ENCODE measurements at regions not wholly inside any gene's neighbourhood (a gene's known extent, or its start where the extent isn't known, plus 50 kb on each side); places are given as distances from the start of the nearest gene placed in this dataset.

DNA sequence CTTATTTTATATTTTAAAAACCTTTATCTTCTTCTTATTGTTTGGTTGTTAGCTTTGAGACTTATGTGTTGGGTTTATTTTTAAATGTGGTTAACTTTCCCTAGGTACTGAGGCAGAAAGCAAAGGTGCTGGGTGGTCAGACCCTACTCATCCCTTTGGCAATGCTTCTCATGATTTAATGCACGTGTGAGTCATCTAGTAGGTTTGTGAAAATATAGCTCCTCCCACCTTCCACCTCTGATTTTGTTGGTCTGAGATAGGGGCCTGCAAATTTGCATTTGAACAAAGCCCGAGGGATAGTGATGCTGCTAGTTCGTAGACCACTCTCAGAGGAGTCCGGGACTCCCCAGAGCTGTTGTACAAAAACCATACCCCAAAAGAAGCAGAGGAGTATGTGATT is 771.3 kb upstream of the ARGLU1 start:
- H3K27me3 ChIP-seq (ENCODE audit: insufficient read depth, low read depth, low read length), result no peaks in the 10 kb centered on the region
- no peak overlapping the region for H3K9ac ChIP-seq (ENCODE audit: low read length)
- H3K36me3 ChIP-seq (ENCODE audit: insufficient read depth, low read length), result no peaks in the 10 kb centered on the region
- no peaks in the 10 kb centered on the region for H4K20me1 ChIP-seq (ENCODE audit: insufficient read depth)
- H2AFZ ChIP-seq (ENCODE audit: low read depth, low read length), result no peak overlapping the region
- H3K79me2 ChIP-seq (replicated peaks; ENCODE audit: insufficient read depth, low read length), result peaks cover 2% of the 10 kb centered on the region
- no peaks in the 10 kb centered on the region for H3F3A ChIP-seq (ENCODE audit: insufficient read depth, low read length, poor library complexity, severe bottlenecking)
- no peaks in the 10 kb centered on the region for H3K9me3 ChIP-seq (ENCODE audit: low read length)
- no peak overlapping the region for H3K27ac ChIP-seq (ENCODE audit: low read length)
- H3K4me2 ChIP-seq (ENCODE audit: low read length), result no peak overlapping the region
- TF ChIP-seq, protein P1, sequence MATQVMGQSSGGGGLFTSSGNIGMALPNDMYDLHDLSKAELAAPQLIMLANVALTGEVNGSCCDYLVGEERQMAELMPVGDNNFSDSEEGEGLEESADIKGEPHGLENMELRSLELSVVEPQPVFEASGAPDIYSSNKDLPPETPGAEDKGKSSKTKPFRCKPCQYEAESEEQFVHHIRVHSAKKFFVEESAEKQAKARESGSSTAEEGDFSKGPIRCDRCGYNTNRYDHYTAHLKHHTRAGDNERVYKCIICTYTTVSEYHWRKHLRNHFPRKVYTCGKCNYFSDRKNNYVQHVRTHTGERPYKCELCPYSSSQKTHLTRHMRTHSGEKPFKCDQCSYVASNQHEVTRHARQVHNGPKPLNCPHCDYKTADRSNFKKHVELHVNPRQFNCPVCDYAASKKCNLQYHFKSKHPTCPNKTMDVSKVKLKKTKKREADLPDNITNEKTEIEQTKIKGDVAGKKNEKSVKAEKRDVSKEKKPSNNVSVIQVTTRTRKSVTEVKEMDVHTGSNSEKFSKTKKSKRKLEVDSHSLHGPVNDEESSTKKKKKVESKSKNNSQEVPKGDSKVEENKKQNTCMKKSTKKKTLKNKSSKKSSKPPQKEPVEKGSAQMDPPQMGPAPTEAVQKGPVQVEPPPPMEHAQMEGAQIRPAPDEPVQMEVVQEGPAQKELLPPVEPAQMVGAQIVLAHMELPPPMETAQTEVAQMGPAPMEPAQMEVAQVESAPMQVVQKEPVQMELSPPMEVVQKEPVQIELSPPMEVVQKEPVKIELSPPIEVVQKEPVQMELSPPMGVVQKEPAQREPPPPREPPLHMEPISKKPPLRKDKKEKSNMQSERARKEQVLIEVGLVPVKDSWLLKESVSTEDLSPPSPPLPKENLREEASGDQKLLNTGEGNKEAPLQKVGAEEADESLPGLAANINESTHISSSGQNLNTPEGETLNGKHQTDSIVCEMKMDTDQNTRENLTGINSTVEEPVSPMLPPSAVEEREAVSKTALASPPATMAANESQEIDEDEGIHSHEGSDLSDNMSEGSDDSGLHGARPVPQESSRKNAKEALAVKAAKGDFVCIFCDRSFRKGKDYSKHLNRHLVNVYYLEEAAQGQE (IDR thresholded peaks at IDR 0.05; ENCODE audit: borderline replicate concordance), result no peak
- TF ChIP-seq TAF1 (IDR thresholded peaks at IDR 0.05; ENCODE audit: low read depth) (no peak), EP300 (conservative IDR thresholded peaks at IDR 0.05; ENCODE audit: poor library complexity, severe bottlenecking) (no peak), EZH2 (IDR thresholded peaks at IDR 0.05; ENCODE audit: borderline replicate concordance, insufficient read depth, low read length, poor library complexity, severe bottlenecking) (no peak), MXI1 (conservative IDR thresholded peaks at IDR 0.05; ENCODE audit: poor library complexity, severe bottlenecking) (no peak), SMC3 (conservative IDR thresholded peaks at IDR 0.05; ENCODE audit: poor library complexity) (no peak), POLR2AphosphoS5 (IDR thresholded peaks at IDR 0.05) (no peak), RAD21 (conservative IDR thresholded peaks at IDR 0.05) (no peak)
- TF ChIP-seq, protein P2, sequence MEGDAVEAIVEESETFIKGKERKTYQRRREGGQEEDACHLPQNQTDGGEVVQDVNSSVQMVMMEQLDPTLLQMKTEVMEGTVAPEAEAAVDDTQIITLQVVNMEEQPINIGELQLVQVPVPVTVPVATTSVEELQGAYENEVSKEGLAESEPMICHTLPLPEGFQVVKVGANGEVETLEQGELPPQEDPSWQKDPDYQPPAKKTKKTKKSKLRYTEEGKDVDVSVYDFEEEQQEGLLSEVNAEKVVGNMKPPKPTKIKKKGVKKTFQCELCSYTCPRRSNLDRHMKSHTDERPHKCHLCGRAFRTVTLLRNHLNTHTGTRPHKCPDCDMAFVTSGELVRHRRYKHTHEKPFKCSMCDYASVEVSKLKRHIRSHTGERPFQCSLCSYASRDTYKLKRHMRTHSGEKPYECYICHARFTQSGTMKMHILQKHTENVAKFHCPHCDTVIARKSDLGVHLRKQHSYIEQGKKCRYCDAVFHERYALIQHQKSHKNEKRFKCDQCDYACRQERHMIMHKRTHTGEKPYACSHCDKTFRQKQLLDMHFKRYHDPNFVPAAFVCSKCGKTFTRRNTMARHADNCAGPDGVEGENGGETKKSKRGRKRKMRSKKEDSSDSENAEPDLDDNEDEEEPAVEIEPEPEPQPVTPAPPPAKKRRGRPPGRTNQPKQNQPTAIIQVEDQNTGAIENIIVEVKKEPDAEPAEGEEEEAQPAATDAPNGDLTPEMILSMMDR (IDR thresholded peaks at IDR 0.05; ENCODE audit: poor library complexity, severe bottlenecking), result no peak
- H3K9me2 ChIP-seq (ENCODE audit: insufficient read depth, low read length), result no peaks in the 10 kb centered on the region
- H3K4me3 ChIP-seq (ENCODE audit: low read length), result no peak overlapping the region

DNA sequence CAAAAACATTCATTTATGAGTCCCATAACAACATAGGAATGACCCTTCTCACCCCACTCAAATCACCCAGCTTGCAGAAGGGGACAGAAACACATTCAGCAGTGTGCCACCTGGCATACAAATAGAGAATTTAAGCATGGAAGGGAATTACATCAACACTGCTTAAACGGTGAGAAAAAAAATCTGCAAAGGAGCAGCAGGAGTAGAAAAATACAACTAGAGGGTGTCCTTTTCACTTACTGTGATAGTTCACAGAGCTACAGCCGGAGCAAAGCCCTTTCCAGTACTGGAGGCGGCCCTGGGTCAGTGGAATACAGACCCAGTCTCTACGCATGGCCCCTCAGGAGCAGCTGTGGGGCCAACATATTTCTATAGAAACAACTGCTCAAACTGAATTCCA is 764.3 kb upstream of the ARGLU1 start:
- no peaks in the 10 kb centered on the region for H4K20me1 ChIP-seq (ENCODE audit: insufficient read depth)
- no peak overlapping the region for H3K27ac ChIP-seq (ENCODE audit: low read length)
- H3K36me3 ChIP-seq (ENCODE audit: insufficient read depth, low read length), result no peaks in the 10 kb centered on the region
- H3K4me3 ChIP-seq (ENCODE audit: low read length), result no peak overlapping the region
- H3F3A ChIP-seq (ENCODE audit: insufficient read depth, low read length, poor library complexity, severe bottlenecking), result no peaks in the 10 kb centered on the region
- H3K27me3 ChIP-seq (ENCODE audit: insufficient read depth, low read depth, low read length), result no peaks in the 10 kb centered on the region
- H3K9me3 ChIP-seq (ENCODE audit: low read length), result no peaks in the 10 kb centered on the region
- no peak overlapping the region for H2AFZ ChIP-seq (ENCODE audit: low read depth, low read length)
- no peaks in the 10 kb centered on the region for H3K79me2 ChIP-seq (replicated peaks; ENCODE audit: insufficient read depth, low read length)
- no peak for TF ChIP-seq TAF1 (IDR thresholded peaks at IDR 0.05; ENCODE audit: low read depth)
- no peak overlapping the region for H3K4me2 ChIP-seq (ENCODE audit: low read length)
- H3K9me2 ChIP-seq (ENCODE audit: insufficient read depth, low read length), result no peaks in the 10 kb centered on the region
- H3K9ac ChIP-seq (ENCODE audit: low read length), result no peak overlapping the region

DNA sequence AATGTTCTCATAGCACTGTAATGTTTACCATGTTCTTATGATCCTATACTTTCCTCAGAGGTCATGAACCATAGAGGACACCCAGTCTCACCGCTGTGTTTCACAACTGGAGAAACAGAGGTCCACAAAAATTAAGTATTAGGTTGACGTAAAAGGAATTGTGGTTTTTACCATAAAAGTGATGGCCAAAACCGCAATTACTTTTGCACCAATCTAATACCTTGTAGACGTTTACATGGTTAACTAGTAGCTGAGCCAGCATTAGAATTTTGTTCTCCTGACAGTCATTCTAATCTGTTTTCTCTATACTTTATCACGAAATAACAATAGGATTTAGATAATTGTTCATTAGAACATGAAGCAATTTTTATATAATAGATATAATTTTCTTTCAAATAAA is 763.4 kb upstream of the ARGLU1 start:
- Histone ChIP-seq H4K20me1 (ENCODE audit: insufficient read depth) (no peaks in the 10 kb centered on the region), H3K27ac (ENCODE audit: low read length) (no peak overlapping the region), H3K4me3 (ENCODE audit: low read length) (no peak overlapping the region), H2AFZ (ENCODE audit: low read depth, low read length) (no peak overlapping the region), H3K9me2 (ENCODE audit: insufficient read depth, low read length) (no peaks in the 10 kb centered on the region), H3K9me3 (ENCODE audit: low read length) (no peaks in the 10 kb centered on the region), H3F3A (ENCODE audit: insufficient read depth, low read length, poor library complexity, severe bottlenecking) (no peaks in the 10 kb centered on the region), H3K4me2 (ENCODE audit: low read length) (no peak overlapping the region), H3K27me3 (ENCODE audit: insufficient read depth, low read depth, low read length) (no peaks in the 10 kb centered on the region), H3K9ac (ENCODE audit: low read length) (no peak overlapping the region), H3K36me3 (ENCODE audit: insufficient read depth, low read length) (no peaks in the 10 kb centered on the region), H3K79me2 (replicated peaks; ENCODE audit: insufficient read depth, low read length) (no peaks in the 10 kb centered on the region)
- TF ChIP-seq EZH2 (IDR thresholded peaks at IDR 0.05; ENCODE audit: borderline replicate concordance, insufficient read depth, low read length, poor library complexity, severe bottlenecking) (no peak), EP300 (conservative IDR thresholded peaks at IDR 0.05; ENCODE audit: poor library complexity, severe bottlenecking) (no peak), TAF1 (IDR thresholded peaks at IDR 0.05; ENCODE audit: low read depth) (no peak), SMC3 (conservative IDR thresholded peaks at IDR 0.05; ENCODE audit: poor library complexity) (no peak), MXI1 (conservative IDR thresholded peaks at IDR 0.05; ENCODE audit: poor library complexity, severe bottlenecking) (no peak), RAD21 (conservative IDR thresholded peaks at IDR 0.05) (no peak), POLR2AphosphoS5 (IDR thresholded peaks at IDR 0.05) (no peak)
- TF ChIP-seq, protein P2 (IDR thresholded peaks at IDR 0.05; ENCODE audit: poor library complexity, severe bottlenecking), result no peak
- TF ChIP-seq, protein P1 (IDR thresholded peaks at IDR 0.05; ENCODE audit: borderline replicate concordance), result no peak

Data from neural cell (in vitro differentiated cells).